ENCODE measurements at regions not wholly inside any gene's neighbourhood (a gene's known extent, or its start where the extent isn't known, plus 50 kb on each side); places are given as distances from the start of the nearest gene placed in this dataset.
"Not testable (repeated sequence)": the region's sequence is repeated elsewhere in the genome, so short reads cannot be mapped to it uniquely, and the experiment has no call there.

- no peak overlapping the region for H3K4me2 ChIP-seq
- 79% methylated on average over 7 of the region's 7 CpGs for WGBS (ENCODE audit: low lambda C conversion rate, missing lambda C conversion rate)
- no peak overlapping the region for H2AFZ ChIP-seq
- H3K9me2 ChIP-seq (replicated peaks; ENCODE audit: insufficient read depth): no peaks in the 10 kb centered on the region
- no peaks in the 10 kb centered on the region for H3K79me2 ChIP-seq
- no peak for DNase-seq (ENCODE audit: low spot score)
- H3K4me1 ChIP-seq (ENCODE audit: insufficient read depth): no peaks in the 10 kb centered on the region
- H3K27me3 ChIP-seq: peaks cover 3% of the 10 kb centered on the region
- H3K36me3 ChIP-seq (replicated peaks; ENCODE audit: insufficient read depth, low read depth): no peaks in the 10 kb centered on the region
- TF ChIP-seq CTCF (IDR thresholded peaks at IDR 0.05; ENCODE audit: poor library complexity): no peak
- no peak for TF ChIP-seq EZH2 (IDR thresholded peaks at IDR 0.05; ENCODE audit: borderline replicate concordance)
- TF ChIP-seq EZH2phosphoT487 (IDR thresholded peaks at IDR 0.05; ENCODE audit: low read depth, severe bottlenecking, unreplicated experiment): no peak
- H4K20me1 ChIP-seq (ENCODE audit: insufficient read depth, poor library complexity, severe bottlenecking): no peaks in the 10 kb centered on the region
- H3K9me3 ChIP-seq (ENCODE audit: low read depth): no peaks in the 10 kb centered on the region
- no peak overlapping the region for H3K27ac ChIP-seq
- H3K4me3 ChIP-seq: no peak overlapping the region
These were observed 96.1 kb upstream of the IFNG-AS1 start for GRCh38 chr12:67893022-67893580.

- H3K9me2 ChIP-seq (replicated peaks; ENCODE audit: insufficient read depth); H3K27me3 ChIP-seq; H3K4me1 ChIP-seq (ENCODE audit: insufficient read depth); H4K20me1 ChIP-seq (ENCODE audit: insufficient read depth, poor library complexity, severe bottlenecking); H3K36me3 ChIP-seq (replicated peaks; ENCODE audit: insufficient read depth, low read depth); DNase-seq (ENCODE audit: low spot score); H3K79me2 ChIP-seq; H3K4me3 ChIP-seq; H3K4me2 ChIP-seq; H3K27ac ChIP-seq; H2AFZ ChIP-seq; H3K9me3 ChIP-seq (ENCODE audit: low read depth): not testable (repeated sequence)
- WGBS (ENCODE audit: low lambda C conversion rate, missing lambda C conversion rate): 83% methylated on average over 13 of the region's 13 CpGs
These were observed 88.8 kb upstream of the IFNG-AS1 start for GRCh38 chr12:67900418-67900817.

- Histone ChIP-seq H3K4me1 (ENCODE audit: insufficient read depth) (no peaks in the 10 kb centered on the region), H3K9me2 (replicated peaks; ENCODE audit: insufficient read depth) (no peaks in the 10 kb centered on the region), H3K27ac (no peak overlapping the region), H3K36me3 (replicated peaks; ENCODE audit: insufficient read depth, low read depth) (no peaks in the 10 kb centered on the region), H4K20me1 (ENCODE audit: insufficient read depth, poor library complexity, severe bottlenecking) (no peaks in the 10 kb centered on the region), H3K79me2 (no peaks in the 10 kb centered on the region), H3K4me2 (no peak overlapping the region), H3K27me3 (no peaks in the 10 kb centered on the region), H3K4me3 (no peak overlapping the region), H2AFZ (no peak overlapping the region), H3K9me3 (ENCODE audit: low read depth) (no peaks in the 10 kb centered on the region)
- WGBS (ENCODE audit: low lambda C conversion rate, missing lambda C conversion rate): 74% methylated on average over 4 of the region's 4 CpGs
- DNase-seq (ENCODE audit: low spot score): no peak
- no peak for TF ChIP-seq EZH2 (IDR thresholded peaks at IDR 0.05; ENCODE audit: borderline replicate concordance)
- TF ChIP-seq EZH2phosphoT487 (IDR thresholded peaks at IDR 0.05; ENCODE audit: low read depth, severe bottlenecking, unreplicated experiment): no peak
- no peak for TF ChIP-seq CTCF (IDR thresholded peaks at IDR 0.05; ENCODE audit: poor library complexity)
These were observed 80.1 kb upstream of the IFNG-AS1 start for GRCh38 chr12:67909091-67909531.

DNA sequence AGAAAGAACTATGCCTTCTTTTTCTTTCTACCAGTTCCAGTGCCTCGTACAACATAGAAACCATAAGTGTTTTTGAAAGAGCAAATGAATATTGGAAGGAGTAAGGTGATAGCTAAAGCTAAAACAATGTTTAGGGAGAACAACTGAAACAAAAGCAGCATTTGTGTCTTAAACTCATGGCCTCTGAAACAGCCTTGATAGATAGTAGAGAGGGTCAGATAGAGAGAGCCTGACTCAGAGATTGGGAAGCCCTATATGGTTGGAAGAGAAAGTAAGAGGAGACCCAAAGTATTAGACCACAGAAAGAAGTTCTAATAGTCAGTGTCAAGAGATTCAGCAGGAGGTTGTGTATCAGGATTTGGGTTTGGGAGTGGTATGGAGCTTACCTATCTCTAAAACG lies 79.6 kb upstream of the IFNG-AS1 start:
- Histone ChIP-seq H3K36me3 (replicated peaks; ENCODE audit: insufficient read depth, low read depth) (no peaks in the 10 kb centered on the region), H3K79me2 (no peaks in the 10 kb centered on the region), H3K27ac (no peak overlapping the region), H3K9me2 (replicated peaks; ENCODE audit: insufficient read depth) (no peaks in the 10 kb centered on the region), H4K20me1 (ENCODE audit: insufficient read depth, poor library complexity, severe bottlenecking) (no peaks in the 10 kb centered on the region), H2AFZ (no peak overlapping the region), H3K27me3 (no peaks in the 10 kb centered on the region), H3K4me1 (ENCODE audit: insufficient read depth) (no peaks in the 10 kb centered on the region), H3K4me3 (no peak overlapping the region), H3K4me2 (no peak overlapping the region), H3K9me3 (ENCODE audit: low read depth) (no peaks in the 10 kb centered on the region)
- no peak for DNase-seq (ENCODE audit: low spot score)
- TF ChIP-seq EZH2 (IDR thresholded peaks at IDR 0.05; ENCODE audit: borderline replicate concordance): no peak
- TF ChIP-seq EZH2phosphoT487 (IDR thresholded peaks at IDR 0.05; ENCODE audit: low read depth, severe bottlenecking, unreplicated experiment): no peak
- no peak for TF ChIP-seq CTCF (IDR thresholded peaks at IDR 0.05; ENCODE audit: poor library complexity)
- WGBS (ENCODE audit: low lambda C conversion rate, missing lambda C conversion rate): 84% methylated on average over 2 of the region's 2 CpGs

Measured in hepatocyte (in vitro differentiated cells).